ENCODE measurements at regions not wholly inside any gene's neighbourhood (a gene's known extent, or its start where the extent isn't known, plus 50 kb on each side); places are given as distances from the start of the nearest gene placed in this dataset.

GRCh38 chr5:30539004-30539634, 654.4 kb upstream of the CDH6 start:
- no peak overlapping the region for H3K4me3 ChIP-seq (replicated peaks; ENCODE audit: insufficient read depth, low read length)
- H3K27me3 ChIP-seq (ENCODE audit: insufficient read depth, poor library complexity, severe bottlenecking) = no peaks in the 10 kb centered on the region
- H3K27ac ChIP-seq (replicated peaks) = no peak overlapping the region
- DNase-seq (ENCODE audit: low read depth in 1 of 2, low spot score in 1 of 2) = no peak
- TF ChIP-seq CTCF (IDR thresholded peaks at IDR 0.05; ENCODE audit: insufficient read depth, low read length) = no peak
- TF ChIP-seq, protein P1, sequence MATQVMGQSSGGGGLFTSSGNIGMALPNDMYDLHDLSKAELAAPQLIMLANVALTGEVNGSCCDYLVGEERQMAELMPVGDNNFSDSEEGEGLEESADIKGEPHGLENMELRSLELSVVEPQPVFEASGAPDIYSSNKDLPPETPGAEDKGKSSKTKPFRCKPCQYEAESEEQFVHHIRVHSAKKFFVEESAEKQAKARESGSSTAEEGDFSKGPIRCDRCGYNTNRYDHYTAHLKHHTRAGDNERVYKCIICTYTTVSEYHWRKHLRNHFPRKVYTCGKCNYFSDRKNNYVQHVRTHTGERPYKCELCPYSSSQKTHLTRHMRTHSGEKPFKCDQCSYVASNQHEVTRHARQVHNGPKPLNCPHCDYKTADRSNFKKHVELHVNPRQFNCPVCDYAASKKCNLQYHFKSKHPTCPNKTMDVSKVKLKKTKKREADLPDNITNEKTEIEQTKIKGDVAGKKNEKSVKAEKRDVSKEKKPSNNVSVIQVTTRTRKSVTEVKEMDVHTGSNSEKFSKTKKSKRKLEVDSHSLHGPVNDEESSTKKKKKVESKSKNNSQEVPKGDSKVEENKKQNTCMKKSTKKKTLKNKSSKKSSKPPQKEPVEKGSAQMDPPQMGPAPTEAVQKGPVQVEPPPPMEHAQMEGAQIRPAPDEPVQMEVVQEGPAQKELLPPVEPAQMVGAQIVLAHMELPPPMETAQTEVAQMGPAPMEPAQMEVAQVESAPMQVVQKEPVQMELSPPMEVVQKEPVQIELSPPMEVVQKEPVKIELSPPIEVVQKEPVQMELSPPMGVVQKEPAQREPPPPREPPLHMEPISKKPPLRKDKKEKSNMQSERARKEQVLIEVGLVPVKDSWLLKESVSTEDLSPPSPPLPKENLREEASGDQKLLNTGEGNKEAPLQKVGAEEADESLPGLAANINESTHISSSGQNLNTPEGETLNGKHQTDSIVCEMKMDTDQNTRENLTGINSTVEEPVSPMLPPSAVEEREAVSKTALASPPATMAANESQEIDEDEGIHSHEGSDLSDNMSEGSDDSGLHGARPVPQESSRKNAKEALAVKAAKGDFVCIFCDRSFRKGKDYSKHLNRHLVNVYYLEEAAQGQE (IDR thresholded peaks at IDR 0.05; ENCODE audit: insufficient replicate concordance, low read depth) = no peak
- TF ChIP-seq SPI1 (IDR thresholded peaks at IDR 0.05; ENCODE audit: borderline replicate concordance, low read depth) = no peak
- no peak for TF ChIP-seq GABPA (IDR thresholded peaks at IDR 0.05; ENCODE audit: low read depth)
- TF ChIP-seq POLR2AphosphoS5 (IDR thresholded peaks at IDR 0.05; ENCODE audit: low read depth) = no peak

- no peak overlapping the region for H3K27ac ChIP-seq (replicated peaks)
- DNase-seq (ENCODE audit: low read depth in 1 of 2, low spot score in 1 of 2) = no peak
- H3K4me3 ChIP-seq (replicated peaks; ENCODE audit: insufficient read depth, low read length) = no peak overlapping the region
- H3K27me3 ChIP-seq (ENCODE audit: insufficient read depth, poor library complexity, severe bottlenecking) = no peaks in the 10 kb centered on the region
- no peak for TF ChIP-seq GABPA (IDR thresholded peaks at IDR 0.05; ENCODE audit: low read depth)
- TF ChIP-seq, protein P1 (IDR thresholded peaks at IDR 0.05; ENCODE audit: insufficient replicate concordance, low read depth) = no peak
- TF ChIP-seq SPI1 (IDR thresholded peaks at IDR 0.05; ENCODE audit: borderline replicate concordance, low read depth) = no peak
- TF ChIP-seq POLR2AphosphoS5 (IDR thresholded peaks at IDR 0.05; ENCODE audit: low read depth) = no peak
- no peak for TF ChIP-seq CTCF (IDR thresholded peaks at IDR 0.05; ENCODE audit: insufficient read depth, low read length)
Observed at GRCh38 chr5:30525353-30525752, 668.1 kb upstream of the CDH6 start.

- Histone ChIP-seq H3K4me3 (replicated peaks; ENCODE audit: insufficient read depth, low read length) (no peak overlapping the region), H3K27me3 (ENCODE audit: insufficient read depth, poor library complexity, severe bottlenecking) (no peaks in the 10 kb centered on the region), H3K27ac (replicated peaks) (no peak overlapping the region)
- no peak for DNase-seq (ENCODE audit: low read depth in 1 of 2, low spot score in 1 of 2)
- TF ChIP-seq, protein P1 (IDR thresholded peaks at IDR 0.05; ENCODE audit: insufficient replicate concordance, low read depth) = no peak
- TF ChIP-seq SPI1 (IDR thresholded peaks at IDR 0.05; ENCODE audit: borderline replicate concordance, low read depth) (no peak), POLR2AphosphoS5 (IDR thresholded peaks at IDR 0.05; ENCODE audit: low read depth) (no peak), GABPA (IDR thresholded peaks at IDR 0.05; ENCODE audit: low read depth) (no peak), CTCF (IDR thresholded peaks at IDR 0.05; ENCODE audit: insufficient read depth, low read length) (no peak)
Observed at GRCh38 chr5:30524428-30524827, 669.1 kb upstream of the CDH6 start.

Measured in HL-60 (cell line).